Myocyte (in vitro differentiated cells): ENCODE measurements at regions not wholly inside any gene's neighbourhood (a gene's known extent, or its start where the extent isn't known, plus 50 kb on each side); places are given as distances from the start of the nearest gene placed in this dataset.

Source experiments
- DNase-seq: peaks from one replicate; pipeline ENCODE4 v3.0.0-alpha.2; 2012; ENCODE audit warnings: low read depth

- no peak for DNase-seq
Observed at GRCh38 chr11:26896719-26897118, 97.2 kb upstream of the FIBIN start.

GRCh38 chr11:26898799-26899198 is 95.1 kb upstream of the FIBIN start:
- no peak for DNase-seq

GRCh38 chr11:26901162-26901561 is 92.8 kb upstream of the FIBIN start:
- no peak for DNase-seq

- peak; percentile 42 for DNase-seq
Observed at GRCh38 chr11:26904132-26904531, 89.8 kb upstream of the FIBIN start.

- DNase-seq: no peak
Observed at GRCh38 chr11:26904801-26905200, 89.1 kb upstream of the FIBIN start.

GRCh38 chr11:26905368-26905767 is 88.5 kb upstream of the FIBIN start:
- DNase-seq: peak; percentile 73

GRCh38 chr11:26909515-26909914 is 84.4 kb upstream of the FIBIN start:
- no peak for DNase-seq

- no peak for DNase-seq
Observed at GRCh38 chr11:26909991-26910591, 83.8 kb upstream of the FIBIN start.

- DNase-seq: no peak
Observed at GRCh38 chr11:26914968-26915367, 78.9 kb upstream of the FIBIN start.

- no peak for DNase-seq
Observed at GRCh38 chr11:26916805-26917204, 77.1 kb upstream of the FIBIN start.

GRCh38 chr11:26928582-26928981 is 65.3 kb upstream of the FIBIN start:
- no peak for DNase-seq

GRCh38 chr11:26929806-26930517 is 64.0 kb upstream of the FIBIN start:
- DNase-seq: peak; percentile 16

- no peak for DNase-seq
Observed at GRCh38 chr11:26930518-26931247, 63.2 kb upstream of the FIBIN start.

GRCh38 chr11:26931248-26931631 is 62.7 kb upstream of the FIBIN start:
- peak; percentile 83 for DNase-seq

- DNase-seq: peak; percentile 70
Observed at GRCh38 chr11:26931881-26932280, 62.0 kb upstream of the FIBIN start.

GRCh38 chr11:26936109-26936508 is 57.8 kb upstream of the FIBIN start:
- DNase-seq: no peak

GRCh38 chr11:26937386-26937785 is 56.5 kb upstream of the FIBIN start:
- DNase-seq: no peak

- DNase-seq: peak; percentile 78
Observed at GRCh38 chr11:26940501-26940900, 53.4 kb upstream of the FIBIN start.

GRCh38 chr11:26942356-26942755 is 51.6 kb upstream of the FIBIN start:
- no peak for DNase-seq

GRCh38 chr11:26943636-26944035 is 50.3 kb upstream of the FIBIN start:
- no peak for DNase-seq
